H9 (cell line): ENCODE measurements at regions not wholly inside any gene's neighbourhood (a gene's known extent, or its start where the extent isn't known, plus 50 kb on each side); places are given as distances from the start of the nearest gene placed in this dataset.

Experiments
- DNase-seq: peaks from one replicate; pipeline ENCODE4 v3.0.0-alpha.2; 2017
- H2AFZ ChIP-seq: one replicate; pipeline ENCODE4 v1.6.1; 2013; ENCODE audit warnings: mild to moderate bottlenecking, low read length, control low read depth, moderate library complexity
- H2AK5ac ChIP-seq: 2 replicates; pipeline ENCODE4 v1.6.1; 2013; ENCODE audit warnings: low read length, control low read depth, mixed read lengths; ENCODE audit not compliant: insufficient read length
- H2BK120ac ChIP-seq: one replicate; pipeline ENCODE4 v1.6.1; 2013; ENCODE audit warnings: low read depth, mild to moderate bottlenecking, low read length, control low read depth, inconsistent platforms; ENCODE audit not compliant: poor library complexity, severe bottlenecking
- H2BK12ac ChIP-seq: 2 replicates; pipeline ENCODE4 v1.6.1; 2013; ENCODE audit warnings: low read length, control low read depth, mixed read lengths, low read depth; ENCODE audit not compliant: insufficient read length
- H2BK15ac ChIP-seq: 2 replicates; pipeline ENCODE4 v1.6.1; 2013; ENCODE audit warnings: low read depth, low read length, control low read depth
- H2BK20ac ChIP-seq: one replicate; pipeline ENCODE4 v1.6.1; 2013; ENCODE audit warnings: low read depth, mild to moderate bottlenecking, low read length, control low read depth, inconsistent platforms; ENCODE audit not compliant: poor library complexity, severe bottlenecking
- H2BK5ac ChIP-seq: 2 replicates; pipeline ENCODE4 v1.6.1; 2013; ENCODE audit warnings: low read length, control low read depth, mixed read lengths; ENCODE audit not compliant: insufficient read length
- H3K14ac ChIP-seq: 2 replicates; pipeline ENCODE4 v1.6.1; 2013; ENCODE audit warnings: low read length, control low read depth; ENCODE audit not compliant: insufficient read depth
- H3K18ac ChIP-seq: 2 replicates; pipeline ENCODE4 v1.6.1; 2013; ENCODE audit warnings: low read depth, mild to moderate bottlenecking, mixed read lengths, low read length, control low read depth; ENCODE audit not compliant: insufficient read length
- H3K23ac ChIP-seq: 2 replicates; pipeline ENCODE4 v1.6.1; 2013; ENCODE audit warnings: low read length, control low read depth, mixed read lengths, low read depth; ENCODE audit not compliant: insufficient read length
- H3K23me2 ChIP-seq: 2 replicates; pipeline ENCODE4 v1.6.1; 2013; ENCODE audit warnings: low read depth, mild to moderate bottlenecking, mixed read lengths, low read length, control low read depth; ENCODE audit not compliant: insufficient read length, poor library complexity, severe bottlenecking
- H3K27ac ChIP-seq: 2 replicates; pipeline ENCODE4 v1.5.1; 2013; ENCODE audit warnings: low read length, control low read depth, mixed read lengths, low read depth; ENCODE audit not compliant: insufficient read length
- H3K27me3 ChIP-seq: 2 replicates; pipeline ENCODE4 v1.6.1; 2013; ENCODE audit warnings: low read length, control low read depth, inconsistent platforms; ENCODE audit not compliant: insufficient read depth
- H3K4ac ChIP-seq: 2 replicates; pipeline ENCODE4 v1.6.1; 2013; ENCODE audit warnings: low read depth, mild to moderate bottlenecking, control low read depth, inconsistent platforms, low read length, moderate library complexity
- H3K4me1 ChIP-seq: 2 replicates; pipeline ENCODE4 v1.6.1; 2013; ENCODE audit warnings: low read length, control low read depth, inconsistent platforms; ENCODE audit not compliant: insufficient read depth
- H3K4me2 ChIP-seq: 2 replicates; pipeline ENCODE4 v1.6.1; 2013; ENCODE audit warnings: low read length, control low read depth, mixed read lengths; ENCODE audit not compliant: insufficient read length, insufficient read depth
- H3K56ac ChIP-seq: 2 replicates; pipeline ENCODE4 v1.6.1; 2013; ENCODE audit warnings: low read depth, mild to moderate bottlenecking, mixed read lengths, low read length, control low read depth; ENCODE audit not compliant: insufficient read length
- H3K79me1 ChIP-seq: 2 replicates; pipeline ENCODE4 v1.6.1; 2013; ENCODE audit warnings: low read depth, mild to moderate bottlenecking, moderate library complexity, low read length, control low read depth, inconsistent platforms; ENCODE audit not compliant: insufficient read depth, poor library complexity, severe bottlenecking
- H3K79me2 ChIP-seq: 2 replicates; pipeline ENCODE4 v1.6.1; 2013; ENCODE audit warnings: low read length, control low read depth, inconsistent platforms; ENCODE audit not compliant: insufficient read depth
- H3K9ac ChIP-seq: 2 replicates; pipeline ENCODE4 v1.6.1; 2013; ENCODE audit warnings: low read length, control low read depth, mixed read lengths; ENCODE audit not compliant: insufficient read length; ENCODE audit errors: extremely low read depth
- H3K9me3 ChIP-seq: one replicate; pipeline ENCODE4 v1.6.1; 2013; ENCODE audit warnings: low read depth, low read length, inconsistent platforms; ENCODE audit not compliant: control insufficient read depth
- H3T11ph ChIP-seq: one replicate; pipeline ENCODE4 v1.6.1; 2013; ENCODE audit warnings: mild to moderate bottlenecking, low read length, control low read depth, inconsistent platforms
- H4K20me1 ChIP-seq: one replicate; pipeline ENCODE4 v1.6.1; 2013; ENCODE audit not compliant: control insufficient read depth, insufficient read length, insufficient read depth
- H4K5ac ChIP-seq: 2 replicates; pipeline ENCODE4 v1.6.1; 2013; ENCODE audit warnings: low read depth, mild to moderate bottlenecking, mixed read lengths, low read length, control low read depth; ENCODE audit not compliant: insufficient read length
- H4K8ac ChIP-seq: replicated peaks from 2 replicates; pipeline ENCODE4 v1.6.1; 2013; ENCODE audit warnings: low read length, control low read depth, mixed read lengths, low read depth; ENCODE audit not compliant: insufficient read length
- H4K91ac ChIP-seq: 2 replicates; pipeline ENCODE4 v1.6.1; 2013; ENCODE audit warnings: low read depth, mild to moderate bottlenecking, moderate library complexity, mixed read lengths, low read length, control low read depth; ENCODE audit not compliant: insufficient read length
- H3K27ac Mint-ChIP-seq, 3 experiments: 2 replicates in 2 of 3; 3 replicates in 1 of 3; pipeline ENCODE4 v1.8.0; 2020 to 2021; ENCODE audit warnings: mixed read lengths in 3 of 3, mild to moderate bottlenecking in 1 of 3, moderate library complexity in 1 of 3
- H3K27me3 Mint-ChIP-seq: 2 replicates; pipeline ENCODE4 v1.8.0; 2021; ENCODE audit warnings: low read depth, mild to moderate bottlenecking, moderate library complexity, mixed read lengths
- H3K36me3 Mint-ChIP-seq, 3 experiments: 2 replicates in 2 of 3; 3 replicates in 1 of 3; pipeline ENCODE4 v1.8.0; 2020 to 2021; ENCODE audit warnings: low read depth in 3 of 3, mixed read lengths in 3 of 3; ENCODE audit not compliant: insufficient read depth in 1 of 3
- H3K4me1 Mint-ChIP-seq, 2 experiments: 2 replicates each; pipeline ENCODE4 v1.8.0; 2020; ENCODE audit warnings: mixed read lengths in 2 of 2
- H3K4me3 Mint-ChIP-seq, 2 experiments: 2 replicates in 1 of 2; 3 replicates in 1 of 2; pipeline ENCODE4 v1.8.0; 2020 to 2021; ENCODE audit warnings: mild to moderate bottlenecking in 2 of 2, mixed read lengths in 2 of 2, moderate library complexity in 1 of 2
- H3K9me3 Mint-ChIP-seq, 2 experiments: 2 replicates in 1 of 2; 3 replicates in 1 of 2; pipeline ENCODE4 v1.8.0; 2020; ENCODE audit warnings: mild to moderate bottlenecking in 2 of 2, mixed read lengths in 2 of 2, moderate library complexity in 1 of 2
- CTCF ChIP-seq: fragments of 200-600 bp; sonication (generic); conservative IDR thresholded peaks from 3 replicates; pipeline ENCODE4 v1.8.0; 2021; ENCODE audit warnings: antibody characterized with exemption, mild to moderate bottlenecking
- WGBS: extraction: QIAGEN DNeasy Blood & Tissue Kit; methylation state at CpG from one replicate; pipeline ENCODE4 v1.1.7; 2013; ENCODE audit warnings: missing lambda C conversion rate, low lambda C conversion rate, mixed read lengths; ENCODE audit not compliant: insufficient read length; ENCODE audit errors: extremely low coverage; 5-methylcytosine and 5-hydroxymethylcytosine counted together

GRCh38 chr6:115319823-115320222 is 740.9 kb downstream of the FRK start:
- peaks cover 0 to 7% of the 10 kb centered on the region in 2 experiments; a peak in 2 of 4 replicates for H3K4me1 Mint-ChIP-seq

More at GRCh38 chr6:115319823-115320222, 740.9 kb downstream of the FRK start:
- Histone ChIP-seq H2BK20ac (no peak overlapping the region), H2BK12ac (no peak overlapping the region), H3K14ac (no peak overlapping the region), H3K79me1 (no peaks in the 10 kb centered on the region), H3K27me3 (no peaks in the 10 kb centered on the region), H3K9me3 (no peaks in the 10 kb centered on the region), H3K18ac (no peak overlapping the region), H3K9ac (no peak overlapping the region), H4K5ac (no peak overlapping the region), H3K4me2 (no peak overlapping the region), H3K4ac (no peak overlapping the region), H3K23ac (no peak overlapping the region), H4K8ac (no peak overlapping the region), H2BK5ac (no peak overlapping the region), H3K27ac (no peak overlapping the region), H3T11ph (no peak overlapping the region), H3K23me2 (no peaks in the 10 kb centered on the region), H2AK5ac (no peak overlapping the region), H3K56ac (no peak overlapping the region), H3K4me1 (no peaks in the 10 kb centered on the region), H4K91ac (no peak overlapping the region), H2BK120ac (no peak overlapping the region), H3K79me2 (no peaks in the 10 kb centered on the region), H4K20me1 (no peaks in the 10 kb centered on the region), H2AFZ (no peak overlapping the region), H2BK15ac (no peak overlapping the region)
- H3K27me3 Mint-ChIP-seq, result no peaks in the 10 kb centered on the region
- no peak for DNase-seq
- H3K4me3 Mint-ChIP-seq, result no peak overlapping the region
- no peak for TF ChIP-seq CTCF
- no peak overlapping the region for H3K27ac Mint-ChIP-seq
- no CpG with 5 or more reads among the region's 1 CpG for WGBS
- no peaks in the 10 kb centered on the region for H3K9me3 Mint-ChIP-seq
- H3K36me3 Mint-ChIP-seq, result no peaks in the 10 kb centered on the region
